DND-41 (cell line): ENCODE measurements at regions not wholly inside any gene's neighbourhood (a gene's known extent, or its start where the extent isn't known, plus 50 kb on each side); places are given as distances from the start of the nearest gene placed in this dataset.

Source experiments
- ATAC-seq: fragments of 200-7000 bp; cut with Tn5 transposase; 3 replicates; pipeline ENCODE4 v1.9.1; 2021; ENCODE audit warnings: low read depth; ENCODE audit not compliant: insufficient read depth
- DNase-seq: peaks from one replicate; pipeline ENCODE4 v3.0.0-alpha.2; 2020
- H2AFZ ChIP-seq: 2 replicates; pipeline ENCODE4 v1.6.0; 2012; ENCODE audit warnings: low read depth, low read length
- H3K27ac ChIP-seq: 2 replicates; pipeline ENCODE4 v1.5.1; 2012; ENCODE audit warnings: low read length, inconsistent platforms
- H3K27me3 ChIP-seq: fragments of 200-600 bp; sonication (generic); 2 replicates; pipeline ENCODE4 v1.6.0; 2012; ENCODE audit warnings: low read length, mild to moderate bottlenecking, inconsistent platforms; ENCODE audit not compliant: insufficient read depth, poor library complexity
- H3K36me3 ChIP-seq: 2 replicates; pipeline ENCODE4 v1.5.1; 2012; ENCODE audit warnings: low read length, inconsistent platforms; ENCODE audit not compliant: insufficient read depth
- H3K4me1 ChIP-seq: 2 replicates; pipeline ENCODE4 v1.5.1; 2012; ENCODE audit warnings: mild to moderate bottlenecking, low read length; ENCODE audit not compliant: insufficient read depth
- H3K4me2 ChIP-seq: 2 replicates; pipeline ENCODE4 v1.6.0; 2012; ENCODE audit warnings: mild to moderate bottlenecking, moderate library complexity, low read length, inconsistent platforms; ENCODE audit not compliant: insufficient read depth
- H3K4me3 ChIP-seq, 2 experiments: fragments of 200-600 bp in 1 of 2; shearing (Covaris generic) in 1 of 2; 2 replicates each; pipeline ENCODE4 v1.5.1; 2012 to 2016; ENCODE audit warnings: inconsistent platforms in 2 of 2, low read length in 2 of 2, mild to moderate bottlenecking in 2 of 2, low read depth in 1 of 2, moderate library complexity in 1 of 2
- H3K79me2 ChIP-seq: 2 replicates; pipeline ENCODE4 v1.6.0; 2012; ENCODE audit warnings: low read length, inconsistent platforms; ENCODE audit not compliant: insufficient read depth
- H3K9ac ChIP-seq: 2 replicates; pipeline ENCODE4 v1.6.0; 2012; ENCODE audit warnings: low read depth, mild to moderate bottlenecking, inconsistent platforms, low read length, moderate library complexity
- H3K9me3 ChIP-seq: 2 replicates; pipeline ENCODE4 v1.5.1; 2012; ENCODE audit warnings: low read length, moderate library complexity, mild to moderate bottlenecking, inconsistent platforms; ENCODE audit not compliant: insufficient read depth, severe bottlenecking
- H4K20me1 ChIP-seq: 2 replicates; pipeline ENCODE4 v1.6.0; 2012; ENCODE audit warnings: low read length; ENCODE audit not compliant: insufficient read depth
- EZH2 ChIP-seq: IDR thresholded peaks from 3 replicates; pipeline ENCODE4 v1.6.1; 2012; ENCODE audit warnings: borderline replicate concordance, low read depth, mild to moderate bottlenecking, moderate library complexity, low read length, inconsistent platforms; ENCODE audit not compliant: severe bottlenecking
- TF ChIP-seq, protein P1 (sequence below): IDR thresholded peaks from 2 replicates; pipeline ENCODE4 v1.5.1; 2012; ENCODE audit warnings: borderline replicate concordance, low read length, moderate library complexity, mild to moderate bottlenecking; ENCODE audit not compliant: poor library complexity, severe bottlenecking; ENCODE audit errors: extremely low read depth

DNA sequence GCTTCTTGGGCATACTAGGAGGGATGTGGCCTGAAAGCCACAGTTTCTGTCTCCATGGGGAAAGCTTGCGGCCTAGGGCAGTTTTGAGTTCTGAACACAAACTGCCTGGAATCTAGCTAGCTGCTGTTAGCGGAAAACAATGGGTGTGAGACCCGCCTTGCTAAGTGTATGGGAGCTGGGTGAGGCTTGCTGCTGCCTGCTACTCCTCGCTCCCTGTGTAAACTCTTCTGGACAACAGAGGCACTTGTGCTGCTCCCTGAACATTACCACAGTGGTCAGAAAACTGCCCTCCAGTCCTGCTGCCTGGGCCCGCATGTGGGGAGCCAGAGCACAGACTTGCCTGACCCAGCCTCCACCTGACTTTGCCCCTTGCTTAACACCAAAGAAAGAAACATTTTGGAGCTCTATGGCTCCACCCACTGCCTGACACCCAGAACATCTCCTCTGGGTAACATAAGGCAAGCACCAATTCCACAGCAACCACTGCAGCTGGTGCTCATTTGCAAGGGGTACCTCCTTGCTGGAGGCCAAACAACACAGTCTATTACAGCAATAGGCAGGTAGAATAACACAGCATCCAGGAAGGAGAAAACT lies 766.3 kb upstream of the RAG2 start:
- Histone ChIP-seq H3K27me3 (no peaks in the 10 kb centered on the region), H2AFZ (no peak overlapping the region), H3K27ac (no peak overlapping the region), H3K9me3 (no peaks in the 10 kb centered on the region), H3K79me2 (no peaks in the 10 kb centered on the region), H4K20me1 (no peaks in the 10 kb centered on the region), H3K4me1 (no peaks in the 10 kb centered on the region), H3K9ac (no peak overlapping the region), H3K4me2 (no peak overlapping the region), H3K4me3 (no peak overlapping the region), H3K36me3 (no peaks in the 10 kb centered on the region)
- TF ChIP-seq, protein P1, sequence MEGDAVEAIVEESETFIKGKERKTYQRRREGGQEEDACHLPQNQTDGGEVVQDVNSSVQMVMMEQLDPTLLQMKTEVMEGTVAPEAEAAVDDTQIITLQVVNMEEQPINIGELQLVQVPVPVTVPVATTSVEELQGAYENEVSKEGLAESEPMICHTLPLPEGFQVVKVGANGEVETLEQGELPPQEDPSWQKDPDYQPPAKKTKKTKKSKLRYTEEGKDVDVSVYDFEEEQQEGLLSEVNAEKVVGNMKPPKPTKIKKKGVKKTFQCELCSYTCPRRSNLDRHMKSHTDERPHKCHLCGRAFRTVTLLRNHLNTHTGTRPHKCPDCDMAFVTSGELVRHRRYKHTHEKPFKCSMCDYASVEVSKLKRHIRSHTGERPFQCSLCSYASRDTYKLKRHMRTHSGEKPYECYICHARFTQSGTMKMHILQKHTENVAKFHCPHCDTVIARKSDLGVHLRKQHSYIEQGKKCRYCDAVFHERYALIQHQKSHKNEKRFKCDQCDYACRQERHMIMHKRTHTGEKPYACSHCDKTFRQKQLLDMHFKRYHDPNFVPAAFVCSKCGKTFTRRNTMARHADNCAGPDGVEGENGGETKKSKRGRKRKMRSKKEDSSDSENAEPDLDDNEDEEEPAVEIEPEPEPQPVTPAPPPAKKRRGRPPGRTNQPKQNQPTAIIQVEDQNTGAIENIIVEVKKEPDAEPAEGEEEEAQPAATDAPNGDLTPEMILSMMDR: no peak
- TF ChIP-seq EZH2: no peak
- ATAC-seq (no peak), DNase-seq (no peak)

DNA sequence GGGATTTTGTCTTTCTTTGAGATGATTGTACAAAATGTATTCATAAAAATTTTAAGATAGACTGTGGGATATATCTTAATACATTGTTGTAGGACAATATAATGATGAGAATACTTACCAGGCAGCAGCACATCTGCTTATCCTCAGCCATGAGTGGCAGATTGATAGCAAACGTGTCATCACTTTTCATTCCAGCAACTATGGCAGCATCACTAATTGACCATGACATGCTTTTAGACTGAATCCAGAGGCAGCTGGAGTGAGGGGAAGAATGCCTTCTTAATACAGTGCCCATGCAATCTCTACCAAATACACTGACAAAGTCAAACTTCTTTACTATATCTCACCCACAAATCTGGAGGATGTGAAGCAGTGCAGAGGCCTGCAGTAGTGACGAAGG lies 755.2 kb upstream of the RAG2 start:
- no peak overlapping the region for H3K4me3 ChIP-seq
- no peak for ATAC-seq
- no peak overlapping the region for H2AFZ ChIP-seq
- H3K36me3 ChIP-seq: no peaks in the 10 kb centered on the region
- no peaks in the 10 kb centered on the region for H3K4me1 ChIP-seq
- H3K79me2 ChIP-seq: no peaks in the 10 kb centered on the region
- H3K27me3 ChIP-seq: no peaks in the 10 kb centered on the region
- H3K9ac ChIP-seq: no peak overlapping the region
- H3K9me3 ChIP-seq: no peaks in the 10 kb centered on the region
- TF ChIP-seq EZH2: no peak
- TF ChIP-seq, protein P1: no peak
- no peak overlapping the region for H3K27ac ChIP-seq
- no peak overlapping the region for H3K4me2 ChIP-seq
- H4K20me1 ChIP-seq: no peaks in the 10 kb centered on the region
- DNase-seq: no peak

DNA sequence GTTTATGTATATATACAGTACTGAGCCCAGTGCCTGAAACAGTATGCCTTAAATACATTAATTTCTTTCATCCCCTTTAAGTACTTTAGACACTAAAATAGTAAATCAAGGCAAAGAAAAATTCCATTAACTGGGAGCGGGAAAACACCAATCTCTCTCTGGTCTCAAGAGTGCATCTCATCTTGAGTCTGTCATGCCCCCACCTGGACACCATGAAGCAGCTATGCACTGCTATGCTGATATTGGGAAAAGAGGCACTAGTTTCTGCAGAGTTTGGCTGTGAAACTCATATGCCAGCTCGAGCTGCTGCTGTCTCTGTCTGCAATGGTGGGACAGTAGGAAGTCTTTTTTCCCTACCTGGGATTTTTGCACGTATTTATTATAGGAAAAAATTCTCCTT lies 754.4 kb upstream of the RAG2 start:
- Histone ChIP-seq H3K27ac (no peak overlapping the region), H4K20me1 (no peaks in the 10 kb centered on the region), H3K4me3 (no peak overlapping the region), H2AFZ (no peak overlapping the region), H3K4me2 (no peak overlapping the region), H3K4me1 (no peaks in the 10 kb centered on the region), H3K27me3 (no peaks in the 10 kb centered on the region), H3K9ac (no peak overlapping the region), H3K9me3 (no peaks in the 10 kb centered on the region), H3K79me2 (no peaks in the 10 kb centered on the region), H3K36me3 (no peaks in the 10 kb centered on the region)
- DNase-seq: no peak
- ATAC-seq: no peak
- TF ChIP-seq, protein P1: no peak
- no peak for TF ChIP-seq EZH2

DNA sequence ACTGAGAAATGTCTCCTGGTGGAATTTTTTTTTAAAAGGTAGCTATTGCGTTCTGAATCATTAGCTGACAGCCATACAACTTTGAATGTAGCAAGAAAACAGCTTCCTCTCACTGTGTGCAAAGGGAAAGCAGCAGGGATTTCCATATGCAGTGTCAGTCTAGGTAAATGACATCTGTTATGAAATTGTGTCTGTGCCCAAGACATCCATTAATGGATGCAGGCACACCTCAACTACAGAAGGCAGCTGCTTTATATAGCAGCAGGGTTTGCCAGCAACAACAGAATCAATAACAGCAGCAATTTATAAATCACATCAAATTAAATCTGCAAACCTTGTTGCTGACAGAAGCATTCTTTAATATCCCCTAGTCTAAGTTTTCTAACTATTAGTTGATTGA lies 745.3 kb upstream of the RAG2 start:
- no peaks in the 10 kb centered on the region for H3K27me3 ChIP-seq
- DNase-seq (no peak), ATAC-seq (no peak)
- no peaks in the 10 kb centered on the region for H3K9me3 ChIP-seq
- H4K20me1 ChIP-seq: no peaks in the 10 kb centered on the region
- H3K4me1 ChIP-seq: no peaks in the 10 kb centered on the region
- no peak overlapping the region for H3K27ac ChIP-seq
- no peak overlapping the region for H3K9ac ChIP-seq
- H3K4me3 ChIP-seq: no peak overlapping the region
- no peaks in the 10 kb centered on the region for H3K79me2 ChIP-seq
- TF ChIP-seq EZH2: no peak
- TF ChIP-seq, protein P1: no peak
- H2AFZ ChIP-seq: no peak overlapping the region
- no peak overlapping the region for H3K4me2 ChIP-seq
- H3K36me3 ChIP-seq: no peaks in the 10 kb centered on the region
